ENCODE measurements at regions not wholly inside any gene's neighbourhood (a gene's known extent, or its start where the extent isn't known, plus 50 kb on each side); places are given as distances from the start of the nearest gene placed in this dataset.

DNA sequence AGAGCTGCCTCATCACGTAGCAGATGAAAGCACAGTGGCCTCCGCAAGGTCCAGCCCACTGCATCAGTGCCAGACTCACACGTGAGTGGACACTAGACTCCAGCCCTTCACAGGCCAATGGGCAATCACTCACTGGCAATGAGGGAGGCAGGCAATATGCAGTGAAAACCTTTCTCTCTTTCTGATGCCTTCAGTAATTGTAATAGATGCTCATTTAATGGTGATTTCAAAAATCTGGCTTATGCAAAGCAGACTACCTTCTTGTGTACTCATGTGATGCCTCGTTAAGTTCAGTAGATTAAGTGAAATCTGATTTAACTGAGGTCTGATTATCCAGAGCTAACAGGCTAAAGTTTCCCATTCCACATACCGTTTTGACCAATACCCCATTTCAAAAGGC is 546.9 kb downstream of the MIAT start:
- TF ChIP-seq ZFP3 (CRISPR knock-in tag; IDR thresholded peaks at IDR 0.05) (no peak), RARB (CRISPR knock-in tag; IDR thresholded peaks at IDR 0.05) (no peak), CSDC2 (CRISPR knock-in tag; IDR thresholded peaks at IDR 0.05) (no peak), OSR1 (CRISPR knock-in tag; IDR thresholded peaks at IDR 0.05) (no peak), ZFP30 (CRISPR knock-in tag; IDR thresholded peaks at IDR 0.05) (no peak), ZC3H10 (CRISPR knock-in tag; IDR thresholded peaks at IDR 0.05) (no peak), PPARA (CRISPR knock-in tag; IDR thresholded peaks at IDR 0.05; ENCODE audit: borderline replicate concordance) (no peak), BACH2 (CRISPR knock-in tag; IDR thresholded peaks at IDR 0.05; ENCODE audit: borderline replicate concordance) (no peak)
- TF ChIP-seq, protein P1, sequence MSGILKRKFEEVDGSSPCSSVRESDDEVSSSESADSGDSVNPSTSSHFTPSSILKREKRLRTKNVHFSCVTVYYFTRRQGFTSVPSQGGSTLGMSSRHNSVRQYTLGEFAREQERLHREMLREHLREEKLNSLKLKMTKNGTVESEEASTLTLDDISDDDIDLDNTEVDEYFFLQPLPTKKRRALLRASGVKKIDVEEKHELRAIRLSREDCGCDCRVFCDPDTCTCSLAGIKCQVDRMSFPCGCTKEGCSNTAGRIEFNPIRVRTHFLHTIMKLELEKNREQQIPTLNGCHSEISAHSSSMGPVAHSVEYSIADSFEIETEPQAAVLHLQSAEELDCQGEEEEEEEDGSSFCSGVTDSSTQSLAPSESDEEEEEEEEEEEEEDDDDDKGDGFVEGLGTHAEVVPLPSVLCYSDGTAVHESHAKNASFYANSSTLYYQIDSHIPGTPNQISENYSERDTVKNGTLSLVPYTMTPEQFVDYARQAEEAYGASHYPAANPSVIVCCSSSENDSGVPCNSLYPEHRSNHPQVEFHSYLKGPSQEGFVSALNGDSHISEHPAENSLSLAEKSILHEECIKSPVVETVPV (CRISPR knock-in tag; IDR thresholded peaks at IDR 0.05), result no peak
- TF ChIP-seq, protein P2, sequence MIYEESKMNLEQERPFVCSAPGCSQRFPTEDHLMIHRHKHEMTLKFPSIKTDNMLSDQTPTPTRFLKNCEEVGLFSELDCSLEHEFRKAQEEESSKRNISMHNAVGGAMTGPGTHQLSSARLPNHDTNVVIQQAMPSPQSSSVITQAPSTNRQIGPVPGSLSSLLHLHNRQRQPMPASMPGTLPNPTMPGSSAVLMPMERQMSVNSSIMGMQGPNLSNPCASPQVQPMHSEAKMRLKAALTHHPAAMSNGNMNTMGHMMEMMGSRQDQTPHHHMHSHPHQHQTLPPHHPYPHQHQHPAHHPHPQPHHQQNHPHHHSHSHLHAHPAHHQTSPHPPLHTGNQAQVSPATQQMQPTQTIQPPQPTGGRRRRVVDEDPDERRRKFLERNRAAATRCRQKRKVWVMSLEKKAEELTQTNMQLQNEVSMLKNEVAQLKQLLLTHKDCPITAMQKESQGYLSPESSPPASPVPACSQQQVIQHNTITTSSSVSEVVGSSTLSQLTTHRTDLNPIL (CRISPR knock-in tag; IDR thresholded peaks at IDR 0.05; ENCODE audit: low read depth), result no peak
